ENCODE measurements at regions not wholly inside any gene's neighbourhood (a gene's known extent, or its start where the extent isn't known, plus 50 kb on each side); places are given as distances from the start of the nearest gene placed in this dataset.
"Not testable (repeated sequence)": the region's sequence is repeated elsewhere in the genome, so short reads cannot be mapped to it uniquely, and the experiment has no call there.

GRCh38 chr20:57107208-57107607, 159.2 kb downstream of the BMP7 start:
- DNase-seq (ENCODE audit: extremely low spot score in 2 of 2): no peak
- H3K27ac ChIP-seq: no peak overlapping the region
- intact Hi-C loops (cut with DNase I): no loop called here
- H3K9me3 ChIP-seq: no peaks in the 10 kb centered on the region
- no peaks in the 10 kb centered on the region for H3K27me3 ChIP-seq
- H3K36me3 ChIP-seq: no peaks in the 10 kb centered on the region
- no peak overlapping the region for H3K4me3 ChIP-seq
- TF ChIP-seq POLR2AphosphoS5 (IDR thresholded peaks at IDR 0.05; ENCODE audit: insufficient read depth in 1 of 2, low read depth in 1 of 2) (no peak), POLR2A (IDR thresholded peaks at IDR 0.05) (no peak)
- TF ChIP-seq, protein P1, sequence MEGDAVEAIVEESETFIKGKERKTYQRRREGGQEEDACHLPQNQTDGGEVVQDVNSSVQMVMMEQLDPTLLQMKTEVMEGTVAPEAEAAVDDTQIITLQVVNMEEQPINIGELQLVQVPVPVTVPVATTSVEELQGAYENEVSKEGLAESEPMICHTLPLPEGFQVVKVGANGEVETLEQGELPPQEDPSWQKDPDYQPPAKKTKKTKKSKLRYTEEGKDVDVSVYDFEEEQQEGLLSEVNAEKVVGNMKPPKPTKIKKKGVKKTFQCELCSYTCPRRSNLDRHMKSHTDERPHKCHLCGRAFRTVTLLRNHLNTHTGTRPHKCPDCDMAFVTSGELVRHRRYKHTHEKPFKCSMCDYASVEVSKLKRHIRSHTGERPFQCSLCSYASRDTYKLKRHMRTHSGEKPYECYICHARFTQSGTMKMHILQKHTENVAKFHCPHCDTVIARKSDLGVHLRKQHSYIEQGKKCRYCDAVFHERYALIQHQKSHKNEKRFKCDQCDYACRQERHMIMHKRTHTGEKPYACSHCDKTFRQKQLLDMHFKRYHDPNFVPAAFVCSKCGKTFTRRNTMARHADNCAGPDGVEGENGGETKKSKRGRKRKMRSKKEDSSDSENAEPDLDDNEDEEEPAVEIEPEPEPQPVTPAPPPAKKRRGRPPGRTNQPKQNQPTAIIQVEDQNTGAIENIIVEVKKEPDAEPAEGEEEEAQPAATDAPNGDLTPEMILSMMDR (IDR thresholded peaks at IDR 0.05): no peak
- H3K4me1 ChIP-seq: peaks cover 5% of the 10 kb centered on the region

DNA sequence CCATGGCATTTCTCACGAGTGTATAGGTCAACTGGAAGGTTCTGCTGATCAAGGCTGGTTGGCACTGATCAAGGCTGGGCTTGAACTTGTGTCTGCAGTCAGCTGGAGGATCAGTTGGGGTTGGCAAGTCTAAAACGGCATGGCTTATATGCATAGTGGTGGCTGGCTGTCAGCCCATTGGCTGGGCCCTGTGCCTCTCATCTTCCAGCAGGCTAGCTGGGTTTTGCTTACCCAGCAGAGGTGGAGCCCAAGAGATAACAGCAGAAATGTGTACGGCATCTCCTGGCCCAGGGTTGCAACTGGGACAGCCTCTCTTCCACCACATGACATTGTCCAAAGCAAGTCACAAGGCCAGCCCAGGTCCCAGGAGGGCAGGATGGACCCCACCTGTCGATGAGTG, 158.2 kb downstream of the BMP7 start:
- intact Hi-C loops (cut with DNase I): no loop called here

GRCh38 chr20:57108742-57109570, 157.5 kb downstream of the BMP7 start:
- Histone ChIP-seq H3K36me3 (no peaks in the 10 kb centered on the region), H3K4me3 (no peak overlapping the region), H3K9me3 (no peaks in the 10 kb centered on the region), H3K27me3 (no peaks in the 10 kb centered on the region), H3K4me1 (peaks cover 5% of the 10 kb centered on the region), H3K27ac (no peak overlapping the region)
- no peak for DNase-seq (ENCODE audit: extremely low spot score in 2 of 2)
- intact Hi-C loops (cut with DNase I): no loop called here
- no peak for TF ChIP-seq POLR2A (IDR thresholded peaks at IDR 0.05)
- TF ChIP-seq, protein P1 (IDR thresholded peaks at IDR 0.05): no peak
- no peak for TF ChIP-seq POLR2AphosphoS5 (IDR thresholded peaks at IDR 0.05; ENCODE audit: insufficient read depth in 1 of 2, low read depth in 1 of 2)

More for the DNA sequence above, 158.2 kb downstream of the BMP7 start:
- no peaks in the 10 kb centered on the region for H3K36me3 ChIP-seq
- no peak overlapping the region for H3K27ac ChIP-seq
- peaks cover 5% of the 10 kb centered on the region for H3K4me1 ChIP-seq
- no peak for TF ChIP-seq POLR2A (IDR thresholded peaks at IDR 0.05)
- TF ChIP-seq POLR2AphosphoS5 (IDR thresholded peaks at IDR 0.05; ENCODE audit: insufficient read depth in 1 of 2, low read depth in 1 of 2): no peak
- no peak for DNase-seq (ENCODE audit: extremely low spot score in 2 of 2)
- H3K27me3 ChIP-seq: no peaks in the 10 kb centered on the region
- no peak overlapping the region for H3K4me3 ChIP-seq
- no peaks in the 10 kb centered on the region for H3K9me3 ChIP-seq

GRCh38 chr20:57109571-57109953, 156.9 kb downstream of the BMP7 start:
- Histone ChIP-seq H3K4me1 (peaks cover 5% of the 10 kb centered on the region), H3K36me3 (no peaks in the 10 kb centered on the region), H3K27ac (no peak overlapping the region), H3K27me3 (no peaks in the 10 kb centered on the region), H3K4me3 (no peak overlapping the region), H3K9me3 (no peaks in the 10 kb centered on the region)
- no peak for TF ChIP-seq POLR2A (IDR thresholded peaks at IDR 0.05)
- TF ChIP-seq, protein P1 (IDR thresholded peaks at IDR 0.05): no peak
- intact Hi-C loops (cut with DNase I): no loop called here
- no peak for DNase-seq (ENCODE audit: extremely low spot score in 2 of 2)

DNA sequence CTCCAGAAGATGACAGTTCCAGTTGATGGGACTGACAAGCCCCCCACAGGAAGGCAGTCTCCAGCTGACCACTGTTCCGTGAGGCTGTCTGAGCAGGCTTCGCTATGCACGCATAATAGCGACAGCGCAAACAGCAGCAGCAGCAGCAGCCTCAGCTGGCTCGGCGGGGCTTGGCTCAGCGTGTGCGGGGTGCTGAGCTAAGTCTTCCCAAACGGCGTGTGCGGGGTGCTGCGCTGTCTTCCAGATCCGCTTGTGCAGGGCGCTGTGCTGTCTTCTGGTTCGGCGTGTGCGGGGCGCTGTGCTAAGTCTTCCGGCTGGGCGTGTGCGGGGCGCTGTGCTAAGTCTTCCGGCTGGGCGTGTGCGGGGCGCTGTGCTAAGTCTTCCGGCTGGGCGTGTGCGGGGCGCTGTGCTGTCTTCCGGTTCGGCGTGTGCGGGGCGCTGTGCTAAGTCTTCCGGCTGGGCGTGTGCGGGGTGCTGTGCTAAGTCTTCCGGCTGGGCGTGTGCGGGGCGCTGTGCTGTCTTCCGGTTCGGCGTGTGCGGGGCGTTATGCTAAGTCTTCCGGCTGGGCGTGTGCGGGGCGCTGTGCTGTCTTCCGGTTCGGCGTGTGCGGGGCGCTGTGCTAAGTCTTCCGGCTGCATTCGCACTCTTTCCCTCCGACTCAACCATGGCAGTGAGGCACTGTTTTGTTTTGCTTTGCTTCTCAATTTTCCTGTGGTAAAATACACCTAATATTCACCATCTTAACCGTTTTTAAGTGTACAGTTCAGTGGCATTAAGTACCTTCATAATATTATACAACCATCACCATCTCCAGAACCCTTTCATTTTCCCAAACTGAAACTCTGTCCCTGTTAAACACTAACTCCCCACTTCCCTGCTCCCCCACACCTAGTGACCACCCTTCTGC, 156.1 kb downstream of the BMP7 start:
- H3K9me3 ChIP-seq; intact Hi-C loops (cut with DNase I); H3K4me1 ChIP-seq; H3K27ac ChIP-seq; H3K4me3 ChIP-seq; DNase-seq (ENCODE audit: extremely low spot score in 2 of 2); H3K27me3 ChIP-seq; H3K36me3 ChIP-seq: not testable (repeated sequence)

- Histone ChIP-seq H3K27me3 (no peaks in the 10 kb centered on the region), H3K9me3 (no peaks in the 10 kb centered on the region), H3K4me1 (peaks cover 5% of the 10 kb centered on the region), H3K27ac (no peak overlapping the region), H3K36me3 (no peaks in the 10 kb centered on the region), H3K4me3 (no peak overlapping the region)
- no peak for DNase-seq (ENCODE audit: extremely low spot score in 2 of 2)
- intact Hi-C loops (cut with DNase I): no loop called here
- TF ChIP-seq POLR2AphosphoS5 (IDR thresholded peaks at IDR 0.05; ENCODE audit: insufficient read depth in 1 of 2, low read depth in 1 of 2) (no peak), POLR2A (IDR thresholded peaks at IDR 0.05) (no peak)
- TF ChIP-seq, protein P1 (IDR thresholded peaks at IDR 0.05): no peak
Measured at GRCh38 chr20:57111028-57111373, 155.4 kb downstream of the BMP7 start.

Measured in vagina (tissue), 2 donors.